Mucosa of descending colon (tissue), 3 donors: ENCODE measurements at regions not wholly inside any gene's neighbourhood (a gene's known extent, or its start where the extent isn't known, plus 50 kb on each side); places are given as distances from the start of the nearest gene placed in this dataset.

Source experiments
- ATAC-seq: fragments of 200-7000 bp; cut with Tn5 transposase; one replicate; pipeline ENCODE4 v1.9.1; 2020; ENCODE audit warnings: mild to moderate bottlenecking, moderate library complexity
- DNase-seq, 3 donors: peaks; one replicate each; pipeline ENCODE4 v3.0.0-alpha.2; 2020
- H3K36me3 ChIP-seq: fragments of 200-600 bp; one replicate; pipeline ENCODE4 v1.8.0; 2021; ENCODE audit warnings: low read depth, mild to moderate bottlenecking
- H3K4me1 ChIP-seq: fragments of 200-600 bp; one replicate; pipeline ENCODE4 v1.8.0; 2021; ENCODE audit warnings: low read depth, mild to moderate bottlenecking
- H3K4me3 ChIP-seq: fragments of 200-600 bp; one replicate; pipeline ENCODE4 v1.8.0; 2021; ENCODE audit warnings: mild to moderate bottlenecking
- H3K9me3 ChIP-seq: fragments of 200-600 bp; one replicate; pipeline ENCODE4 v1.8.0; 2021; ENCODE audit warnings: mild to moderate bottlenecking
- intact Hi-C, 2 donors: fragments of 100-400 bp; cut with DNase I in 1 of 2; cut with micrococcal nuclease in 1 of 2; formaldehyde crosslinking; loops; one replicate each; pipeline versions ENCODE4 v1.11.0 to v1.11.1; 2022; cut with DNase I, micrococcal nuclease
- TF ChIP-seq, protein P1 (sequence below): fragments of 200-600 bp; IDR thresholded peaks from one replicate; pipeline ENCODE4 v1.8.0; 2022; ENCODE audit warnings: antibody characterized with exemption, mild to moderate bottlenecking
- donor health status: DM: no; HTN: no; CAD: no; lungs with moderate emphysema.
- donor health status: DM: no; HTN: no; CAD: no.
- donor health status: DM: no; HTN: yes; CAD: no.

DNA sequence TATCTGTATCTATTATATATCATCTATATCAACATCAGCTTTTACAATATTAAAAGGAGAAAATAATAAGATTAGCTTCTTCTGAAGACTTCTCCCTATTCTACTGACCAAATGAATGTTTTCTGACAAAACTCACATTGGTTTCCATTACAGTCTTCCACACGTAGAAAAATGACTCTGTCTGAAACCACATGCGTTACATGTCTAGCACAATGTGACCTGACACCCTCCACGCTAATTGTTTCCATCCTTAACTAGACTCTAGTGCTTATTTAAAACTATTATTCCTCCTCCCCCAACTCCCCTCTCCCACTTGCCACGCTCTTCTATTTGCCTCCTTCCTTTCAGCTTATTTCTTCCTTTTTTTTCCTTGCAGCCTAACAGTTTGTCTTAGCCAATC, 172.1 kb downstream of the ADAMTS15 start:
- DNase-seq (no peak), ATAC-seq (no peak)
- intact Hi-C loops, result no loop called here
- H3K4me3 ChIP-seq, result no peak overlapping the region
- H3K36me3 ChIP-seq, result no peaks in the 10 kb centered on the region
- no peaks in the 10 kb centered on the region for H3K4me1 ChIP-seq
- TF ChIP-seq, protein P1, sequence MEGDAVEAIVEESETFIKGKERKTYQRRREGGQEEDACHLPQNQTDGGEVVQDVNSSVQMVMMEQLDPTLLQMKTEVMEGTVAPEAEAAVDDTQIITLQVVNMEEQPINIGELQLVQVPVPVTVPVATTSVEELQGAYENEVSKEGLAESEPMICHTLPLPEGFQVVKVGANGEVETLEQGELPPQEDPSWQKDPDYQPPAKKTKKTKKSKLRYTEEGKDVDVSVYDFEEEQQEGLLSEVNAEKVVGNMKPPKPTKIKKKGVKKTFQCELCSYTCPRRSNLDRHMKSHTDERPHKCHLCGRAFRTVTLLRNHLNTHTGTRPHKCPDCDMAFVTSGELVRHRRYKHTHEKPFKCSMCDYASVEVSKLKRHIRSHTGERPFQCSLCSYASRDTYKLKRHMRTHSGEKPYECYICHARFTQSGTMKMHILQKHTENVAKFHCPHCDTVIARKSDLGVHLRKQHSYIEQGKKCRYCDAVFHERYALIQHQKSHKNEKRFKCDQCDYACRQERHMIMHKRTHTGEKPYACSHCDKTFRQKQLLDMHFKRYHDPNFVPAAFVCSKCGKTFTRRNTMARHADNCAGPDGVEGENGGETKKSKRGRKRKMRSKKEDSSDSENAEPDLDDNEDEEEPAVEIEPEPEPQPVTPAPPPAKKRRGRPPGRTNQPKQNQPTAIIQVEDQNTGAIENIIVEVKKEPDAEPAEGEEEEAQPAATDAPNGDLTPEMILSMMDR, result no peak
- no peaks in the 10 kb centered on the region for H3K9me3 ChIP-seq

DNA sequence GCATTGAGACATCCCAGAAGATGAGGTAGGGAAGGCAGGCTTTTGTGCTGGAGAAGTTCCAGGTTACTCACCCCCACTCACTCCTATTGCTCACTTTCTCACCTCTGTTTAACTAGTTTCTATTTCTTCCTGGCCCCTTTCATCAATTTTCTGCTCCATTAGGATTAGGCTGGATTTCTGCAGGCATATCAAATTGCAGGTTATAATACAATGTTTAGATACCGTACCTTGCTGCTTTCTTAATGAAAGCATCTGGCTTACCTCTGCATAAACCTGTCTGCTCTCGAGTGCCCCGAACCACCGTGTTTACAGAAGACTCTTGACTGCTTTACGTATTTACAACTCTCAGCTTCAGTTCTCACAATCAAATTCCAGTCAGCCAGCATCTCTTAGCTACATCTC, 173.7 kb downstream of the ADAMTS15 start:
- intact Hi-C loops, result no loop called here
- Histone ChIP-seq H3K4me3 (no peak overlapping the region), H3K9me3 (no peaks in the 10 kb centered on the region), H3K4me1 (no peaks in the 10 kb centered on the region), H3K36me3 (no peaks in the 10 kb centered on the region)
- ATAC-seq, result no peak
- TF ChIP-seq, protein P1, result no peak
- DNase-seq, result no peak

DNA sequence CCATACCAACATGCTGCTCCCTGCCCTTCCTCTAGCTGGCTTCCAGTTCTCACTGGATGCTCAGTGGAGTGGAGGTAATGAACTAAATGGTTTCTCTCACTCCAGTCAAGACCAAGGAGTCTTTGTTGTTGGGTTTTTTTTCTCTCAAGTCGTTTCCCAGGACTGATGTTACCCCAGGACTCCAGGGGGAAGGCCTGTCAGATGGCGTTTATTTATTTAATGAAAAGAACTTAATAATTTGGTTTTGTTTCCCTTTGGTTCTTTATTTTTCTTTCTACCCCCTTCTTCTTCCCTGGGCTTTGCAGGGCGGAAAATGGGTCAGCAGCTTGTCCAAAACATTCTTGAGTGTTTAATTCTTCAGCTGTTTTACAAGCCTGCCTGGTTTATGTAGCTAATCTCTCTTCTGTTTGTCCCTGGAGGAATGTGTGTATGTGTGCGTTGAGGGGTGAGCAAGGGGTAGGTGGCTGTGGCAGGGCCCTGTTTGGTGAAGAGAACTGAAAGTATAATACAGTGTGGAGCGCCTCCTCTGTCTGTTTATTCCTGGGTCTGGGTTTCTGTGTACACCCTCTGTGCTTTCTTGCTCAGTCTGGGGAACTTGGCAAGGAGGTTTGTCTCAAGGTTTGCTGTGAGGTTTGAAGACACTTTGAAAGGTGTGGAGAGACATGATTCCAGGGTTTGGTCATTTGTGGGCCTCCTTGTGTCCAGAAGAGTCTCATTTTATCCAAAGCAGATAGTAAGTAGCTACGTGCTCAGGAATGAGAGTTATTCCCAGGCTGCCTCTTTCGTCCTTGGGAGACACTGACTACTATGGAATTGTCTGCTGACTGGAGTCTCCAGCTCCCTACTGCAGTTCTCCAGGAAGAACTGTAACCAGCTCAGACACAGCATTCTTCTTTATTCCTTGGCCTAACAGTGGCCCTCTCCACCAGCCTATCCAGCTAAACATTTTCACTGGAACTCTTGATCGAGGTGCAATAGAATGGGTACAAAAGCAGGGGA, 175.5 kb downstream of the ADAMTS15 start:
- TF ChIP-seq, protein P1, result no peak
- H3K4me1 ChIP-seq, result no peaks in the 10 kb centered on the region
- intact Hi-C loops, result no loop called here
- no peak overlapping the region for H3K4me3 ChIP-seq
- ATAC-seq, result peak; percentile 52
- no peaks in the 10 kb centered on the region for H3K9me3 ChIP-seq
- no peak for DNase-seq
- no peaks in the 10 kb centered on the region for H3K36me3 ChIP-seq

DNA sequence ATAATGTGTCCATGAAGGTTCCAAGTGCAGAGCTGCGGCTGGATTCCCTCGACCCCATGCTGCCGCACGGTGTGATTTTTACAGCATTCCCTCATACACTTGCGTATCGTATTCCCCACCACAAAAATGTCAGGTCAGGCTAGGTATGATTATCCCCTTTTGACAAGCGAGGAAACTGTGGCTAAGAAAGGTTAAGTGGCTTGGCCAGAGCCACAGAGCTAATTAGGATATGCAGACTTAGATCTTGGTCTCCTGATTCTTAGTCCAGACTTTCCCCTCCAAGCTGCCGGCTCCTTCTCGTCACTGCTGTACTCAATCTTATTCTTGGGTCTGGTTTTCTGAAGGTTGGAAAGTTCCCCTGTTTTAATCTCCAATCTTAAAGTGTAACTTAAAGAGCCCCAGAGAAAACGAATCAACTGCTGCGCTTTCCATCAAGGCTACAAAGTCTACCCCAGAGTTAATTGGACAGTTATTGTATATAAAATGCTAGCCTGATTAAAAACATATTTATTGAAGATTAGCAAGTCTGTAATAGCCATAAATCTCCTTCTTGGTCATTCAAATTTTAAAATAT, 176.6 kb downstream of the ADAMTS15 start:
- no peak for DNase-seq
- no peaks in the 10 kb centered on the region for H3K4me1 ChIP-seq
- H3K36me3 ChIP-seq, result no peaks in the 10 kb centered on the region
- no peak overlapping the region for H3K4me3 ChIP-seq
- intact Hi-C loops, result no loop called here
- TF ChIP-seq, protein P1, result no peak
- ATAC-seq, result no peak
- no peaks in the 10 kb centered on the region for H3K9me3 ChIP-seq

DNA sequence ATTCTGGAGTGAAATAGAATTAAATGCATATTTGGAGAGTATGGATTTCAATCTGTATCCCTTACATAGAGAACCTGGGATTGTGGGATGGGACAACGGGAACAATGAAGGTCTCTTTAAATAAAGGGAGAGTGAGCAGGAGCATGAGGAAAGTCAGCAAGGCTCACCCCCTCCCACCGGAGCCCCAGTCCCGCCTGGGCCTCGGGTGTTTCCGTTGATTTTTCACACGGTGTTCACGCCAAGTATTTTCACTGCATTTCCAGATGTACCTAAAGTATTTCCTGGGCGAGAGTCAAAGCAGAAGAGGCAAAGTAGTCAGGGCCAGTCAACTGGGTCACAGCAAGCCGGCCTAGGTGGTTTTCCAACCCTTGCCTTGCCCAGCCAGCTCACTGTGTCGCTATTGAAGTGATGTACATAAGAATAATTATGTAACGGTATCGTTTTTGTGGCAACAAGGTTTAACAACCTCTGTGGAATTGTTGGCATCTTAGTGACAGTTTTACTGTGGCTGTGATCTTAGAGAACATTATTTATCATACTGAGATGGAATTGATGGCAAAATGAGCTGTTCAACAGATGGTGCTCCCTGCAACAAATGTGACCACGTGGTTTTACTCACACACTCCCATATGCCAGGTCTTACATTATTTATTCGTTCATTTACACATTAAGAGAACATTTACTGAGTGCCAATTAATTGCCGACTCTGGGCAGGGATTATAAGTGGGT, 177.3 kb downstream of the ADAMTS15 start:
- no peak overlapping the region for H3K4me3 ChIP-seq
- H3K9me3 ChIP-seq, result no peaks in the 10 kb centered on the region
- DNase-seq (no peak), ATAC-seq (no peak)
- intact Hi-C loops, result no loop called here
- H3K4me1 ChIP-seq, result no peaks in the 10 kb centered on the region
- no peaks in the 10 kb centered on the region for H3K36me3 ChIP-seq
- TF ChIP-seq, protein P1, result no peak
